ENCODE measurements at regions not wholly inside any gene's neighbourhood (a gene's known extent, or its start where the extent isn't known, plus 50 kb on each side); places are given as distances from the start of the nearest gene placed in this dataset.

- no peaks in the 10 kb centered on the region for H3K27me3 ChIP-seq (ENCODE audit: control insufficient read depth in 1 of 2, insufficient read depth in 2 of 2, low read length in 2 of 2)
- H3K9me3 ChIP-seq (ENCODE audit: control insufficient read depth in 1 of 2, insufficient read depth in 1 of 2, low read length in 2 of 2): peaks cover 4 to 8% of the 10 kb centered on the region in 2 experiments
- no peak for ATAC-seq (ENCODE audit: poor library complexity)
- H3K36me3 Mint-ChIP-seq (ENCODE audit: low read depth): no peaks in the 10 kb centered on the region
- DNase-seq: no peak
- no peaks in the 10 kb centered on the region for H3K4me1 ChIP-seq (ENCODE audit: insufficient read depth, low read length)
- no peak overlapping the region for H3K4me3 ChIP-seq (ENCODE audit: low read length)
- intact Hi-C loops (cut with DNase I, micrococcal nuclease): no loop called here
- no peak overlapping the region for H3K27ac Mint-ChIP-seq
- POLR2A ChIA-PET: no interaction called here
- H3K27ac ChIP-seq (ENCODE audit: low read depth in 1 of 2, low read length in 2 of 2): no peak overlapping the region
- TF ChIP-seq CTCF (IDR thresholded peaks at IDR 0.05): no peak
- no peaks in the 10 kb centered on the region for H3K27me3 Mint-ChIP-seq
- CTCF ChIA-PET: no interaction called here
- peaks cover 10% of the 10 kb centered on the region for H3K9me3 Mint-ChIP-seq
- no peak overlapping the region for H3K4me3 Mint-ChIP-seq
- H3K36me3 ChIP-seq (ENCODE audit: insufficient read depth, low read length): no peaks in the 10 kb centered on the region
- H3K4me1 Mint-ChIP-seq (ENCODE audit: low read depth): no peaks in the 10 kb centered on the region
Measured at GRCh38 chr6:66556936-66557335, 849.9 kb upstream of the EYS start.

- intact Hi-C loops (cut with DNase I, micrococcal nuclease): no loop called here
Measured at GRCh38 chr6:66555082-66555481, 848.1 kb upstream of the EYS start.

DNA sequence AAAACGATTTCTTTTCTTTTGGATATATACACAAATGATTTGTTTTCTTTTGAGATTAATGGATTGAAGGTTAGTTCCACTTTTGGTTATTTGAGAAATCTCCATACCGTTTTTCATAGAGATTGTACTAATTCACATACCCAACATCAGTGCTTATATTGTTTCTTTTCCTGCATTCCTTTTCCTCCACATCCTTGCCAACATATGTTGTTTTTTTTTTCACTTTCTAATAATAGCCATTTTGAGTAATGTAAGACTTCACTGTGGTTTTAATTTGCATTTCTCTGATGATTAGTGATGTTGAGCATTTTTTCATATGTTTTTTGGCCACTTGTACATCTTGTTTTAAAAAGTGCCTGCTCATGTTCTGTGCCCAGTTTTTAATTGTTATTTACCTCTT lies 846.4 kb upstream of the EYS start:
- H3K9me3 Mint-ChIP-seq: peaks cover 12% of the 10 kb centered on the region
- DNase-seq (no peak), ATAC-seq (ENCODE audit: poor library complexity) (no peak)
- no peaks in the 10 kb centered on the region for H3K36me3 ChIP-seq (ENCODE audit: insufficient read depth, low read length)
- H3K27me3 ChIP-seq (ENCODE audit: control insufficient read depth in 1 of 2, insufficient read depth in 2 of 2, low read length in 2 of 2): no peaks in the 10 kb centered on the region
- POLR2A ChIA-PET: no interaction called here
- H3K27ac ChIP-seq (ENCODE audit: low read depth in 1 of 2, low read length in 2 of 2): no peak overlapping the region
- no peaks in the 10 kb centered on the region for H3K27me3 Mint-ChIP-seq
- no peaks in the 10 kb centered on the region for H3K4me1 ChIP-seq (ENCODE audit: insufficient read depth, low read length)
- H3K4me3 Mint-ChIP-seq: no peak overlapping the region
- intact Hi-C loops (cut with DNase I, micrococcal nuclease): no loop called here
- H3K4me3 ChIP-seq (ENCODE audit: low read length): no peak overlapping the region
- TF ChIP-seq CTCF (IDR thresholded peaks at IDR 0.05): no peak
- no peaks in the 10 kb centered on the region for H3K9me3 ChIP-seq (ENCODE audit: control insufficient read depth in 1 of 2, insufficient read depth in 1 of 2, low read length in 2 of 2)
- CTCF ChIA-PET: no interaction called here
- H3K27ac Mint-ChIP-seq: no peak overlapping the region
- no peaks in the 10 kb centered on the region for H3K4me1 Mint-ChIP-seq (ENCODE audit: low read depth)
- no peaks in the 10 kb centered on the region for H3K36me3 Mint-ChIP-seq (ENCODE audit: low read depth)

More at GRCh38 chr6:66555082-66555481, 848.1 kb upstream of the EYS start:
- ATAC-seq (ENCODE audit: poor library complexity) (no peak), DNase-seq (no peak)
- Mint-ChIP-seq H3K4me1 (ENCODE audit: low read depth) (no peaks in the 10 kb centered on the region), H3K27ac (no peak overlapping the region), H3K27me3 (no peaks in the 10 kb centered on the region), H3K9me3 (peaks cover 12% of the 10 kb centered on the region), H3K4me3 (no peak overlapping the region), H3K36me3 (ENCODE audit: low read depth) (no peaks in the 10 kb centered on the region)
- no peaks in the 10 kb centered on the region for H3K9me3 ChIP-seq (ENCODE audit: control insufficient read depth in 1 of 2, insufficient read depth in 1 of 2, low read length in 2 of 2)
- H3K4me1 ChIP-seq (ENCODE audit: insufficient read depth, low read length): no peaks in the 10 kb centered on the region
- POLR2A ChIA-PET: no interaction called here
- no peaks in the 10 kb centered on the region for H3K27me3 ChIP-seq (ENCODE audit: control insufficient read depth in 1 of 2, insufficient read depth in 2 of 2, low read length in 2 of 2)
- no peaks in the 10 kb centered on the region for H3K36me3 ChIP-seq (ENCODE audit: insufficient read depth, low read length)
- no peak for TF ChIP-seq CTCF (IDR thresholded peaks at IDR 0.05)
- no peak overlapping the region for H3K27ac ChIP-seq (ENCODE audit: low read depth in 1 of 2, low read length in 2 of 2)
- no peak overlapping the region for H3K4me3 ChIP-seq (ENCODE audit: low read length)
- CTCF ChIA-PET: no interaction called here
